NB4 (cell line): ENCODE measurements at regions not wholly inside any gene's neighbourhood (a gene's known extent, or its start where the extent isn't known, plus 50 kb on each side); places are given as distances from the start of the nearest gene placed in this dataset.

Experiments used
- DNase-seq: peaks from one replicate; pipeline ENCODE4 v3.0.0; 2010; ENCODE audit warnings: low read depth
- H3K4me3 ChIP-seq: one replicate; pipeline ENCODE4 v1.5.1; 2011; ENCODE audit warnings: mild to moderate bottlenecking, low read depth, low read length, moderate library complexity
- CTCF ChIP-seq: IDR thresholded peaks from one replicate; pipeline ENCODE4 v1.5.1; 2012; ENCODE audit warnings: low read depth, low read length
- MAX ChIP-seq: IDR thresholded peaks from 2 replicates; pipeline ENCODE4 v1.6.1; 2011; ENCODE audit warnings: low read depth, low read length
- MYC ChIP-seq: IDR thresholded peaks from 2 replicates; pipeline ENCODE4 v1.6.1; 2011; ENCODE audit warnings: low read depth, low read length
- POLR2A ChIP-seq: IDR thresholded peaks from 2 replicates; pipeline ENCODE4 v1.6.1; 2011; ENCODE audit warnings: mild to moderate bottlenecking; ENCODE audit not compliant: insufficient read length; ENCODE audit errors: extremely low read depth

GRCh38 chr2:83233781-83234180, 1225.3 kb downstream of the SUCLG1 start:
- TF ChIP-seq MYC = no peak
- no peak for TF ChIP-seq MAX
- TF ChIP-seq POLR2A = no peak
- TF ChIP-seq CTCF = no peak
- DNase-seq = no peak
- H3K4me3 ChIP-seq = no peak overlapping the region

GRCh38 chr2:83233326-83233725, 1225.8 kb downstream of the SUCLG1 start:
- H3K4me3 ChIP-seq = no peak overlapping the region
- TF ChIP-seq MAX (no peak), CTCF (no peak), MYC (no peak), POLR2A (no peak)
- no peak for DNase-seq

GRCh38 chr2:83229443-83229842, 1229.6 kb downstream of the SUCLG1 start:
- H3K4me3 ChIP-seq = no peak overlapping the region
- no peak for DNase-seq
- TF ChIP-seq MAX (no peak), CTCF (no peak), POLR2A (no peak)

GRCh38 chr2:83224591-83225200, 1234.4 kb downstream of the SUCLG1 start:
- no peak overlapping the region for H3K4me3 ChIP-seq
- TF ChIP-seq CTCF = no peak
- TF ChIP-seq MAX = no peak
- no peak for TF ChIP-seq MYC
- TF ChIP-seq POLR2A = no peak
- no peak for DNase-seq

GRCh38 chr2:83221258-83221657, 1237.8 kb downstream of the SUCLG1 start:
- TF ChIP-seq CTCF (no peak), MAX (no peak)
- DNase-seq = peak; percentile 16
- H3K4me3 ChIP-seq = no peak overlapping the region

GRCh38 chr2:83217854-83218253, 1241.2 kb downstream of the SUCLG1 start:
- no peak overlapping the region for H3K4me3 ChIP-seq
- DNase-seq = no peak
- TF ChIP-seq MYC (no peak), POLR2A (no peak), MAX (no peak), CTCF (no peak)
